ENCODE measurements at regions not wholly inside any gene's neighbourhood (a gene's known extent, or its start where the extent isn't known, plus 50 kb on each side); places are given as distances from the start of the nearest gene placed in this dataset.
"Not testable (repeated sequence)": the region's sequence is repeated elsewhere in the genome, so short reads cannot be mapped to it uniquely, and the experiment has no call there.

DNA sequence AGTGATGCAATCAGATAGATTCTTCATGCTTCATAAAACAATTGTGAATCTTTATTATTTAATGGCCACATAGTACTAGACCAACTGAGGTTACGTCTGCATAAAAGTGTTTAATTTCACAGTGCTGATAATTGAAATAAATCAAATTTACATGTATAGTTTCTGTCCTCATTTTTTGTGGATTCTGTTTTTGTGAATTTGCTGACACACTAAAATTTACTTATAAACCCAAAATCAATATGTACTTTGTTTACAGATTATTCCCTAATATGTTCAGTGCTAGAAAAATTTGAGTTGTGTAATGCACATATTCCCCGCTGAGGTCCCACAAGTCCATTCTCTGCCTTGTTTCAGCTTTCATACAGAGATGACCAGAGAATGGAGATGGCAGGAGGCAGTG is 759.8 kb downstream of the CENPC start:
- Histone ChIP-seq H3K27ac (replicated peaks) (no peak overlapping the region), H3K27me3 (ENCODE audit: insufficient read depth, poor library complexity, severe bottlenecking) (no peaks in the 10 kb centered on the region), H3K4me3 (replicated peaks; ENCODE audit: insufficient read depth, low read length) (no peak overlapping the region)
- TF ChIP-seq, protein P1, sequence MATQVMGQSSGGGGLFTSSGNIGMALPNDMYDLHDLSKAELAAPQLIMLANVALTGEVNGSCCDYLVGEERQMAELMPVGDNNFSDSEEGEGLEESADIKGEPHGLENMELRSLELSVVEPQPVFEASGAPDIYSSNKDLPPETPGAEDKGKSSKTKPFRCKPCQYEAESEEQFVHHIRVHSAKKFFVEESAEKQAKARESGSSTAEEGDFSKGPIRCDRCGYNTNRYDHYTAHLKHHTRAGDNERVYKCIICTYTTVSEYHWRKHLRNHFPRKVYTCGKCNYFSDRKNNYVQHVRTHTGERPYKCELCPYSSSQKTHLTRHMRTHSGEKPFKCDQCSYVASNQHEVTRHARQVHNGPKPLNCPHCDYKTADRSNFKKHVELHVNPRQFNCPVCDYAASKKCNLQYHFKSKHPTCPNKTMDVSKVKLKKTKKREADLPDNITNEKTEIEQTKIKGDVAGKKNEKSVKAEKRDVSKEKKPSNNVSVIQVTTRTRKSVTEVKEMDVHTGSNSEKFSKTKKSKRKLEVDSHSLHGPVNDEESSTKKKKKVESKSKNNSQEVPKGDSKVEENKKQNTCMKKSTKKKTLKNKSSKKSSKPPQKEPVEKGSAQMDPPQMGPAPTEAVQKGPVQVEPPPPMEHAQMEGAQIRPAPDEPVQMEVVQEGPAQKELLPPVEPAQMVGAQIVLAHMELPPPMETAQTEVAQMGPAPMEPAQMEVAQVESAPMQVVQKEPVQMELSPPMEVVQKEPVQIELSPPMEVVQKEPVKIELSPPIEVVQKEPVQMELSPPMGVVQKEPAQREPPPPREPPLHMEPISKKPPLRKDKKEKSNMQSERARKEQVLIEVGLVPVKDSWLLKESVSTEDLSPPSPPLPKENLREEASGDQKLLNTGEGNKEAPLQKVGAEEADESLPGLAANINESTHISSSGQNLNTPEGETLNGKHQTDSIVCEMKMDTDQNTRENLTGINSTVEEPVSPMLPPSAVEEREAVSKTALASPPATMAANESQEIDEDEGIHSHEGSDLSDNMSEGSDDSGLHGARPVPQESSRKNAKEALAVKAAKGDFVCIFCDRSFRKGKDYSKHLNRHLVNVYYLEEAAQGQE (IDR thresholded peaks at IDR 0.05; ENCODE audit: insufficient replicate concordance, low read depth): no peak
- TF ChIP-seq GABPA (IDR thresholded peaks at IDR 0.05; ENCODE audit: low read depth): no peak
- TF ChIP-seq, protein P2, sequence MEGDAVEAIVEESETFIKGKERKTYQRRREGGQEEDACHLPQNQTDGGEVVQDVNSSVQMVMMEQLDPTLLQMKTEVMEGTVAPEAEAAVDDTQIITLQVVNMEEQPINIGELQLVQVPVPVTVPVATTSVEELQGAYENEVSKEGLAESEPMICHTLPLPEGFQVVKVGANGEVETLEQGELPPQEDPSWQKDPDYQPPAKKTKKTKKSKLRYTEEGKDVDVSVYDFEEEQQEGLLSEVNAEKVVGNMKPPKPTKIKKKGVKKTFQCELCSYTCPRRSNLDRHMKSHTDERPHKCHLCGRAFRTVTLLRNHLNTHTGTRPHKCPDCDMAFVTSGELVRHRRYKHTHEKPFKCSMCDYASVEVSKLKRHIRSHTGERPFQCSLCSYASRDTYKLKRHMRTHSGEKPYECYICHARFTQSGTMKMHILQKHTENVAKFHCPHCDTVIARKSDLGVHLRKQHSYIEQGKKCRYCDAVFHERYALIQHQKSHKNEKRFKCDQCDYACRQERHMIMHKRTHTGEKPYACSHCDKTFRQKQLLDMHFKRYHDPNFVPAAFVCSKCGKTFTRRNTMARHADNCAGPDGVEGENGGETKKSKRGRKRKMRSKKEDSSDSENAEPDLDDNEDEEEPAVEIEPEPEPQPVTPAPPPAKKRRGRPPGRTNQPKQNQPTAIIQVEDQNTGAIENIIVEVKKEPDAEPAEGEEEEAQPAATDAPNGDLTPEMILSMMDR (IDR thresholded peaks at IDR 0.05; ENCODE audit: insufficient read depth, low read length): no peak
- no peak for TF ChIP-seq SPI1 (IDR thresholded peaks at IDR 0.05; ENCODE audit: borderline replicate concordance, low read depth)
- TF ChIP-seq POLR2AphosphoS5 (IDR thresholded peaks at IDR 0.05; ENCODE audit: low read depth): no peak
- DNase-seq (ENCODE audit: low read depth in 1 of 2, low spot score in 1 of 2): no peak

DNA sequence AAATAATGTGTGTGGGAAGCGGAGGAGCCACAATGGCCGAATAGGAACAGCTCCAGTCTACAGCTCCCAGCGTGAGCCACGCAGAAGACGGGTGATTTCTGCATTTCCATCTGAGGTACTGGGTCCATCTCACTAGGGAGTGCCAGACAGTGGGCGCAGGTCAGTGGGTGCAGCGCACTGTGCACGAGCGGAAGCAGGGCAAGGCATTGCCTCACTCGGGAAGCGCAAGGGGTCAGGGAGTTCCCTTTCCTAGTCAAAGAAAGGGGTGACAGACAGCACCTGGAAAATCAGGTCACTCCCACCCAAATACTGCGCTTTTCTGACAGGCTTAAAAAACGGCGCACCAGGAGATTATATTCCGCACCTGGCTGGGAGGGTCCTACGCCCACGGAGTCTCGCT is 762.6 kb downstream of the CENPC start:
- H3K27ac ChIP-seq (replicated peaks); H3K4me3 ChIP-seq (replicated peaks; ENCODE audit: insufficient read depth, low read length); H3K27me3 ChIP-seq (ENCODE audit: insufficient read depth, poor library complexity, severe bottlenecking); DNase-seq (ENCODE audit: low read depth in 1 of 2, low spot score in 1 of 2): not testable (repeated sequence)

DNA sequence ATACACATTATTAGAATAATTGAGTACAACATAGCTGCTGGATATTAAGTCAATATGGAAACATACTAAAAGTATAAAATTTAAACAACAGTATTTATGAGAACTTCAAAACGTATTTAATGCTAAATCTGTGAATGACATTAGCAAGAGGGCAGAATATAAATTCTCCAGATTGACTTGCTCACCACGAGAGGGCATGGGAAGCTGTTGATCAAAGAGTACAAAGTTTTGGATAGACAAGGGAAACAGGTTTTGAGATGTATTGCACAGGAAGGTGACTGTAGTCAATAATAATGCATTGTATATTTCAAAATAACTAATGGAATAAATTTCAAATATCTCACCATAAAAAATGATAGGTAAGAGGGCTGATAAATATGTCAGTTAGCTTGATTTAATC is 768.2 kb downstream of the CENPC start:
- H3K27me3 ChIP-seq (ENCODE audit: insufficient read depth, poor library complexity, severe bottlenecking): no peaks in the 10 kb centered on the region
- H3K4me3 ChIP-seq (replicated peaks; ENCODE audit: insufficient read depth, low read length): no peak overlapping the region
- TF ChIP-seq, protein P2 (IDR thresholded peaks at IDR 0.05; ENCODE audit: insufficient read depth, low read length): no peak
- no peak for TF ChIP-seq SPI1 (IDR thresholded peaks at IDR 0.05; ENCODE audit: borderline replicate concordance, low read depth)
- TF ChIP-seq, protein P1 (IDR thresholded peaks at IDR 0.05; ENCODE audit: insufficient replicate concordance, low read depth): no peak
- no peak for TF ChIP-seq POLR2AphosphoS5 (IDR thresholded peaks at IDR 0.05; ENCODE audit: low read depth)
- no peak for TF ChIP-seq GABPA (IDR thresholded peaks at IDR 0.05; ENCODE audit: low read depth)
- H3K27ac ChIP-seq (replicated peaks): no peak overlapping the region
- no peak for DNase-seq (ENCODE audit: low read depth in 1 of 2, low spot score in 1 of 2)

DNA sequence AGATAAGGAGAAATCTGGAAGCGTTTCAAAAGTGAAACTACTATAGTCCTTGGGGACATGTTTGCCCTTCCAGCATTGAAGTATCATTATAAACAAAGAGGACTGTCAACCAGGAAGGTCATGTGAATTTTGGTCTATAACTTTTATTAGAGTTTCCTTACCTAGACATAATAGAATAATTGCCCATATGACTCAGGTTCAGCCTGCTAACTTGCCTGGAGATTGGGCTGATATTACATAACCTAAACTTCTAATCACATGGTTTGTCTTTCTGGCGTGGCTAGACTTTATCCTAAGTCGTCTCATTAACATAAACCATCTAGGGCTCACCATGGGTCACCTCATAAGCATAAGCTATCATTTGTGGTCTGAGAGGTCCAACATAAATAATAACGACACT is 775.9 kb downstream of the CENPC start:
- no peak overlapping the region for H3K27ac ChIP-seq (replicated peaks)
- DNase-seq (ENCODE audit: low read depth in 1 of 2, low spot score in 1 of 2): no peak
- no peak for TF ChIP-seq SPI1 (IDR thresholded peaks at IDR 0.05; ENCODE audit: borderline replicate concordance, low read depth)
- TF ChIP-seq GABPA (IDR thresholded peaks at IDR 0.05; ENCODE audit: low read depth): no peak
- TF ChIP-seq, protein P2 (IDR thresholded peaks at IDR 0.05; ENCODE audit: insufficient read depth, low read length): no peak
- no peak for TF ChIP-seq POLR2AphosphoS5 (IDR thresholded peaks at IDR 0.05; ENCODE audit: low read depth)
- TF ChIP-seq, protein P1 (IDR thresholded peaks at IDR 0.05; ENCODE audit: insufficient replicate concordance, low read depth): no peak
- no peaks in the 10 kb centered on the region for H3K27me3 ChIP-seq (ENCODE audit: insufficient read depth, poor library complexity, severe bottlenecking)
- H3K4me3 ChIP-seq (replicated peaks; ENCODE audit: insufficient read depth, low read length): no peak overlapping the region

All from HL-60 (cell line).